ENCODE measurements at regions not wholly inside any gene's neighbourhood (a gene's known extent, or its start where the extent isn't known, plus 50 kb on each side); places are given as distances from the start of the nearest gene placed in this dataset.

DNA sequence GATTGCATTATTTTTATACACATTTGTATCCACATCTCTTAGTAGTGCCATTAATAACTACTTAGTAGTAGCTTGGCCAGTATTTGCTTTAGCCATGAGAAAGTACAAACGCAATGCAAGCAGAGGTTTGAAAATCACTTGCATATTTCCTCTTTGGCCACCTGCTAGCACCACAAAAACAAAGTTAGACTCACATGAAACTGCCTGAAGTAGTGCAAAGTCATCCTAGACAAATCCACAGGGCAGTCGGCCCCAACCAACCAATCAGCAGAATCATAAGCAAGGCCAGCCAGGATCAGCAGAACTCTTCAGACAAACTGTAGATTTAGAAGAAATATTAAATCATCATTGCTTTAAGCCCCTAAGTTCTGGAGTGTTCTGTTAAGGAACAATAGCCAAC is 135.2 kb upstream of the VGLL2 start:
- TF ChIP-seq ARNT (IDR thresholded peaks at IDR 0.05): no peak
- no peak for TF ChIP-seq FOXM1 (IDR thresholded peaks at IDR 0.05; ENCODE audit: borderline replicate concordance)
- no peak for TF ChIP-seq BHLHE40 (IDR thresholded peaks at IDR 0.05; ENCODE audit: borderline replicate concordance)
- TF ChIP-seq SP1 (IDR thresholded peaks at IDR 0.05): no peak
- no peak for TF ChIP-seq ZNF384 (IDR thresholded peaks at IDR 0.05)
- no peak for TF ChIP-seq L3MBTL2 (conservative IDR thresholded peaks at IDR 0.05)
- no peak for TF ChIP-seq FOXA1 (IDR thresholded peaks at IDR 0.05)
- no peak for TF ChIP-seq SUZ12 (IDR thresholded peaks at IDR 0.05)
- TF ChIP-seq ELF4 (IDR thresholded peaks at IDR 0.05): no peak

All from HEK293T (cell line).